ENCODE measurements at regions not wholly inside any gene's neighbourhood (a gene's known extent, or its start where the extent isn't known, plus 50 kb on each side); places are given as distances from the start of the nearest gene placed in this dataset.

DNA sequence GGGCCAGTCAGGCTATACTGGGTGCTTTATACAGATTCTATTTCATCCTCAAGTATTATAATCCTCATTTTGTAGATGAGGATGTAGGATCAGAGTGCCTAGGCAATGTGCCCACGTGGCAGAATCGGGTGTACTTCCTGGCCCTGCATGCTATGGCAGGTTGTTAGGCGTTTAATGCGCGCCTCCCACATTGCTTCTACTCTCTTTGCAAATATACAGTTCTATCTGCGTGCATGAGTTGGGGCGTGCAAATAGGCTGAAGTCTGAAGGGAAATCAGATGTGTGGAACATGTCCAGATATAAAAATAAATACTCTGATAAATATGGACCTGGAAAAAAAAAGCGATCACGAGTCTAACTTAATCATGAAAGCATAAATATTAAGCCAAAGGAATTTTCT lies 194.7 kb upstream of the FMN2 start:
- no CpG with 5 or more reads among the region's 9 CpGs for WGBS (ENCODE audit: insufficient coverage)
- Histone ChIP-seq H3K27ac (ENCODE audit: low read depth, low read length) (no peak overlapping the region), H3K36me3 (ENCODE audit: control insufficient read depth, insufficient read depth, low read length) (no peaks in the 10 kb centered on the region), H3K9me3 (ENCODE audit: control insufficient read depth, insufficient read depth, low read length) (no peaks in the 10 kb centered on the region), H3K4me3 (ENCODE audit: low read depth, low read length) (no peak overlapping the region), H3K4me1 (ENCODE audit: control insufficient read depth, insufficient read depth, low read length) (no peaks in the 10 kb centered on the region), H3K27me3 (ENCODE audit: control insufficient read depth, insufficient read depth, low read length) (no peaks in the 10 kb centered on the region)
- no peak for DNase-seq (ENCODE audit: low read depth in 4 of 6, low spot score in 6 of 6)

DNA sequence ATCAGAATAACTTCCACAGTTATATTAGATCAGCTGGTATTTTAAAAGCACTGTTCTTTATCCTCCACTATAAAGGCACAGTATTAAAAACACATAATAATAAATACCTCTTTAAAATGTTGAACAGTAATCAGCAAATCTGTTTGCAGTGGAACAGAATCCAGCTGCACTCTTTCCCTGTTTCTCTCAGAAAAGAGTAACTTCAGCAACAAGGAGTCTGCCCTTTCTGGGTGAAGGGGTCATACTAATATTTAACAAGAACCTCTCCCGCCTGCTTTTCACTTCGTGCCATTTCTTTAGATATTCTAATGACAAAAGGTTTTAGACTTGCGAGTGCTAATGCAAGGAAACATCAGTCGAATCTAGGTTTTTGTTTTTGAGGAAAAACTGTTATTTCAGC lies 194.2 kb upstream of the FMN2 start:
- no CpG with 5 or more reads among the region's 4 CpGs for WGBS (ENCODE audit: insufficient coverage)
- no peak for DNase-seq (ENCODE audit: low read depth in 4 of 6, low spot score in 6 of 6)
- no peaks in the 10 kb centered on the region for H3K27me3 ChIP-seq (ENCODE audit: control insufficient read depth, insufficient read depth, low read length)
- no peak overlapping the region for H3K4me3 ChIP-seq (ENCODE audit: low read depth, low read length)
- H3K9me3 ChIP-seq (ENCODE audit: control insufficient read depth, insufficient read depth, low read length), result no peaks in the 10 kb centered on the region
- no peaks in the 10 kb centered on the region for H3K4me1 ChIP-seq (ENCODE audit: control insufficient read depth, insufficient read depth, low read length)
- no peaks in the 10 kb centered on the region for H3K36me3 ChIP-seq (ENCODE audit: control insufficient read depth, insufficient read depth, low read length)
- H3K27ac ChIP-seq (ENCODE audit: low read depth, low read length), result no peak overlapping the region

DNA sequence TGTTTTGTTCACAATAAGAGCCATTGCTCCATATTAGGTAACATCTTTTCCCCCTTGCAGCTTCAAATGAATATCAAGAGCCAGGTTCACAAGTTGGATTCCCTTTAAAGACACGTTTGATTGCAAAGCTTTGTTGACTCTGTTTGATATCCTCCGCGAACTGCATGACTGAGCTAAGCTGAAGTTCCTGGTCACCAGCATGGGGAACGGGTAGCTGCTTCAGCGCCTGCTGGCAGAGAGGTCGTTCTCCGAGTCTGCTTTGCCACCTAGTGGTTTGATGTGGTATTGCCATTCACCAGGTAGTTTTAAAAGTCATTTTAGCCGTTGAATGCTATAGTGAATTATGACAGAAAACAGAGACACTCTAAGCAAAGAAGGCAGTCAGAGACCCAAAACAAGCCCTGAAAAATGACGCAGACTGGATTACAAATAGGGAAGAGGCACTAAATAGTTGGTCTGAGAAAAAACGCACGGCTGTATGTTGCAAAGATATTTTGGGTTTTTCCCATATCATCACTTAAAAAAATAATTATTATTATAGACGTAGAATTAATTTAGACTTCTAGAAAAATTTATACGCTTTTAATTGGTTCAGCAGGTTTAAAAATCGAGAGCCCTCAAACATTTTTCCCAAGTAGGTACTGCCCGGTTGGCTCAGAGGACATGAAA lies 193.5 kb upstream of the FMN2 start:
- no peaks in the 10 kb centered on the region for H3K9me3 ChIP-seq (ENCODE audit: control insufficient read depth, insufficient read depth, low read length)
- no peak overlapping the region for H3K27ac ChIP-seq (ENCODE audit: low read depth, low read length)
- DNase-seq (ENCODE audit: low read depth in 4 of 6, low spot score in 6 of 6), result peak; percentile 62 to 96 (median 72)
- H3K27me3 ChIP-seq (ENCODE audit: control insufficient read depth, insufficient read depth, low read length), result no peaks in the 10 kb centered on the region
- H3K4me1 ChIP-seq (ENCODE audit: control insufficient read depth, insufficient read depth, low read length), result no peaks in the 10 kb centered on the region
- no peaks in the 10 kb centered on the region for H3K36me3 ChIP-seq (ENCODE audit: control insufficient read depth, insufficient read depth, low read length)
- H3K4me3 ChIP-seq (ENCODE audit: low read depth, low read length), result no peak overlapping the region
- 13% methylated on average over 8 of the region's 15 CpGs for WGBS (ENCODE audit: insufficient coverage)

DNA sequence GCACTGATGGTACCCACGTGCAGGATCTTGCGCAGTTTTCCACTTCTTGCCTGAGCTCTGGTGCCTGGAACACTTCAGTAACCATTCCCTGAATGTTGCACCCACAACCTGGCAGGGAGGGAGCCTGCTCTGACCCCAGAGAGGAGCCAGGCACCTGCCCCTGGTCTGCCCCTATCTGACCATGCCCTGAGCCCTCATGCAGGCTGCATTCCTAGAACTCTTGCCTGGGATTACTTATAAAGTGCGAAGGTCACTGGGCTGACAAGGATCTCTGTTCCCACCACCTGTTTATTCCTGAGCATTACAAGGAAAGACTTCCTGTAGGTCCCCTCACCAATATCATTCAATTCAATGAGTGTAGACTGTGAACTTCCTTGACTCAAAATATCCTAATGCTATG lies 191.9 kb upstream of the FMN2 start:
- Histone ChIP-seq H3K27ac (ENCODE audit: low read depth, low read length) (no peak overlapping the region), H3K4me3 (ENCODE audit: low read depth, low read length) (no peak overlapping the region), H3K9me3 (ENCODE audit: control insufficient read depth, insufficient read depth, low read length) (no peaks in the 10 kb centered on the region), H3K36me3 (ENCODE audit: control insufficient read depth, insufficient read depth, low read length) (no peaks in the 10 kb centered on the region), H3K4me1 (ENCODE audit: control insufficient read depth, insufficient read depth, low read length) (no peaks in the 10 kb centered on the region), H3K27me3 (ENCODE audit: control insufficient read depth, insufficient read depth, low read length) (no peaks in the 10 kb centered on the region)
- 86% methylated on average over 3 of the region's 3 CpGs for WGBS (ENCODE audit: insufficient coverage)
- DNase-seq (ENCODE audit: low read depth in 4 of 6, low spot score in 6 of 6), result no peak

DNA sequence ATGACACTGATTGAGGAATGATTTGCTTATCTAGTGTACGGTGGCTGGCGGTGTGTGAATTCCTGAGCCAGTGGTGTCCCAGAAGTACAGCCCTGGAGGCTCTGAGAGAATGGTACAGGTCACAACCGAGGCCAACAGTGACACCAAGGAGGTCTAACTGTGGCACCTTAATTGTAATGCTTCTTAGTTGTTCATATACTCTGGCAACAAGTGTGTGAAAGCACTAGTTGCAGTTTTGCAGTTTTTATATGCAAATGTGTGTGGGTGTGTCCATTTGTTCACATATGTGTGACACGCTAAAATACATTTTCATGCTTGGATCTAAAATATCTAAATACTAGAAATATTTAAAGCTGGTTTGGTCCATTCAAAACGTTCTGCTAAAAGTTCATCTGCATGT lies 185.3 kb upstream of the FMN2 start:
- H3K9me3 ChIP-seq (ENCODE audit: control insufficient read depth, insufficient read depth, low read length), result no peaks in the 10 kb centered on the region
- H3K4me1 ChIP-seq (ENCODE audit: control insufficient read depth, insufficient read depth, low read length), result no peaks in the 10 kb centered on the region
- no peak for DNase-seq (ENCODE audit: low read depth in 4 of 6, low spot score in 6 of 6)
- no peak overlapping the region for H3K27ac ChIP-seq (ENCODE audit: low read depth, low read length)
- no peak overlapping the region for H3K4me3 ChIP-seq (ENCODE audit: low read depth, low read length)
- H3K27me3 ChIP-seq (ENCODE audit: control insufficient read depth, insufficient read depth, low read length), result no peaks in the 10 kb centered on the region
- 95% methylated on average over 3 of the region's 5 CpGs for WGBS (ENCODE audit: insufficient coverage)
- peaks cover 3% of the 10 kb centered on the region for H3K36me3 ChIP-seq (ENCODE audit: control insufficient read depth, insufficient read depth, low read length)

DNA sequence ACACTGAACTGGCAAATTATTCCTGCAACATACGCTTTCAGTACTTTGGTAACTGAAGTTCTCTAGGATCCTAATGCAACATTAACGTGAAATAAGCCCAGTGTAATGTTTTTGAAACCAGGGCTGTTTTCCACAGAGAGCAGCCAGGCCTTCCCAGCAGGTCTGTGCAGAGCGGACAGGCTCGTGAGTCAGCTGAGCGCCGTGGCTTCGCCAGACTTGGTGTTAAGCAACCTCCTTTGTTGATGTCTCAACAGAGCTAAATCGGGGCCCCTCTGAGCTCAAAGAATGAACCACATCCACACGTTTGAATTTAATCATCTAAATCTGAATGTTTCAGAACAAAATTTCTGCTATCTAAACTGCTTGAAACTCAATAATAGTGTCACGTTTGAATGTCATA lies 181.8 kb upstream of the FMN2 start:
- H3K36me3 ChIP-seq (ENCODE audit: control insufficient read depth, insufficient read depth, low read length), result peaks cover 3% of the 10 kb centered on the region
- WGBS (ENCODE audit: insufficient coverage), result 62% methylated on average over 8 of the region's 10 CpGs
- H3K9me3 ChIP-seq (ENCODE audit: control insufficient read depth, insufficient read depth, low read length), result no peaks in the 10 kb centered on the region
- DNase-seq (ENCODE audit: low read depth in 4 of 6, low spot score in 6 of 6), result no peak
- H3K4me1 ChIP-seq (ENCODE audit: control insufficient read depth, insufficient read depth, low read length), result no peaks in the 10 kb centered on the region
- H3K4me3 ChIP-seq (ENCODE audit: low read depth, low read length), result no peak overlapping the region
- H3K27me3 ChIP-seq (ENCODE audit: control insufficient read depth, insufficient read depth, low read length), result no peaks in the 10 kb centered on the region
- no peak overlapping the region for H3K27ac ChIP-seq (ENCODE audit: low read depth, low read length)

DNA sequence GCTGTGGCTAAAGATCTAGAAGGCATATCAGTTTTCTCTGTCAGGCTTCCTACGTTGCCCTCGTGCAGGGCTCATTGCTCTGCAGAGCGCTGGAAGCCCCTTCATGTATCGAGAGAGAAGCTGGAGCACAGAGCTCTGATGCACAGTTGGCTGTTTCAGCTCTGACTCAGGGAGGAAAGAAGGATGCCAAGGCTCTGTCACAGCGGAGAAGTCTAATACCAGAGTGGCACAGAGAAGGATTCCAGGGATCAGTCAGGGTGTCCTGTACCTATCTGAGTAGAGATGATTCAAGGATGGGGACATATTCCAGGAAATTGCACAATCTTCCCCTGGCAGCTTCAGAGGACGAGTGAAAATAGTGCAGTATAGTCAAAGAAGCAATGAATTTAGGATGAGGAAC lies 179.2 kb upstream of the FMN2 start:
- no peak overlapping the region for H3K27ac ChIP-seq (ENCODE audit: low read depth, low read length)
- 83% methylated on average over 6 of the region's 6 CpGs for WGBS (ENCODE audit: insufficient coverage)
- H3K9me3 ChIP-seq (ENCODE audit: control insufficient read depth, insufficient read depth, low read length), result no peaks in the 10 kb centered on the region
- H3K4me3 ChIP-seq (ENCODE audit: low read depth, low read length), result no peak overlapping the region
- H3K4me1 ChIP-seq (ENCODE audit: control insufficient read depth, insufficient read depth, low read length), result no peaks in the 10 kb centered on the region
- H3K27me3 ChIP-seq (ENCODE audit: control insufficient read depth, insufficient read depth, low read length), result no peaks in the 10 kb centered on the region
- peaks cover 3% of the 10 kb centered on the region for H3K36me3 ChIP-seq (ENCODE audit: control insufficient read depth, insufficient read depth, low read length)
- DNase-seq (ENCODE audit: low read depth in 4 of 6, low spot score in 6 of 6), result no peak

DNA sequence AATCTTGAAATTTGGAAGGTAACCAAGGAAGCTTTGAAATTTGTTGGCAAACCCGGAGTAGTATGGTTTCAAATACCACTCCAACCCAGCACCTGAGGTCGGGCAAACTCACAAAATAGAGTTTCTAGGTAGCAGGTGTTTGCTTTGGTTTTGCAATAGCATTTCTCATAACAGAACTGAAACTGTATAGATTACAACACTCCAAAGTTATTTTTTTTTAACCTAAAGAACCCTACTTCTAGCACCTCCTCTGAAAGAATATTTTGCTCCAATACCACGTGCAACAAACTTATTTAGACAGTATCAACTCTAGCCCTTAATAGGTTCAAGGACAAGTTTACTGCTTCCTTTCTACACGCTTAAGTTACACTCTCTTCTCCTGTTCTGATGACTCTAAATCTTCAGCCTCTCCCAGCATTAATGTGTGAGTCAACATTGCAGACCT lies 178.5 kb upstream of the FMN2 start:
- no peak for DNase-seq (ENCODE audit: low read depth in 4 of 6, low spot score in 6 of 6)
- Histone ChIP-seq H3K27me3 (ENCODE audit: control insufficient read depth, insufficient read depth, low read length) (no peaks in the 10 kb centered on the region), H3K4me1 (ENCODE audit: control insufficient read depth, insufficient read depth, low read length) (no peaks in the 10 kb centered on the region), H3K9me3 (ENCODE audit: control insufficient read depth, insufficient read depth, low read length) (no peaks in the 10 kb centered on the region), H3K27ac (ENCODE audit: low read depth, low read length) (no peak overlapping the region), H3K4me3 (ENCODE audit: low read depth, low read length) (no peak overlapping the region), H3K36me3 (ENCODE audit: control insufficient read depth, insufficient read depth, low read length) (peaks cover 3% of the 10 kb centered on the region)
- 88% methylated on average over 1 of the region's 4 CpGs for WGBS (ENCODE audit: insufficient coverage)

DNA sequence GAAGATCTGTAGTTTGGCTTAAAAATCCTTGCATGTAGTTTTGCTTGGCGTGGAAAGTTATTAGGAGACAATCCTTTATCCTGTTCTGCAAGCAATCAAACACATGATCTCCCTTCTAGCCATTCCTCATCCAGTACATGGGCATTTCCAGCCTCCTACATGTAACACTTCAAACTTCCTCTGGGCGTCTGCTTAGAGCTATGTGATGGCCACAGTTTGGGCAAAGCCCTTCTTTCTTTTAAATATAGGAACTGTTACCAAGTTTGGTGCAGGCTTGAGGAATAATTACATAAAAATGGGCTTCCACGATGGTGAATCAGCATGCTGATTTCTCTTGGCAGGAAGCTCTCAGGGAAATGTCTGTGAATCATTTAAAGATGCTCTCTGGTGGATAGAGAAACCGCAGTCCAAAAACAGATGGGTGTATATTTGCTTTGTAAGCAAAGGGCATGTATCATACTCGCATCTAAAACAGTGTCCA lies 176.9 kb upstream of the FMN2 start:
- Histone ChIP-seq H3K9me3 (ENCODE audit: control insufficient read depth, insufficient read depth, low read length) (no peaks in the 10 kb centered on the region), H3K27me3 (ENCODE audit: control insufficient read depth, insufficient read depth, low read length) (no peaks in the 10 kb centered on the region)
- WGBS (ENCODE audit: insufficient coverage), result 0% methylated on average over 1 of the region's 5 CpGs

DNA sequence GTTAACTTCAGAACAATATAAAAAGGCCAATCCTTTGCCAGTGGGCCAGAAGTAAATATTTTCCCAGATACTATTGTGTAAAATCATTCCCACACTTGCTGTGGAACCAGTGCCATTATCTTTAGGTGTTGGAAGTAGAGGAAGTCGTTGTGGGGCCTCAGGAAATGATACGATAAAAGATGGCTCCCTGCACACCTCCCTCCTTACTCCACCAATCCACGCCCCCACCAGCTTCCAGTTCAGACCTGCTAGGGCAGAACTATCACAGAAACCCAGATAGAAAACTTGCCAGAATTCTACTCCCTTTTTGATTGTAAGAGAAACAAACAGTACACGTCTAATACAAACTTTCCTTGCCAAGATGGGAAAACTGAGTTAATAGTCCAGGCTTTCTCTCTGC lies 173.0 kb upstream of the FMN2 start:
- no peaks in the 10 kb centered on the region for H3K36me3 ChIP-seq (ENCODE audit: control insufficient read depth, insufficient read depth, low read length)
- no peaks in the 10 kb centered on the region for H3K27me3 ChIP-seq (ENCODE audit: control insufficient read depth, insufficient read depth, low read length)
- DNase-seq (ENCODE audit: low read depth in 4 of 6, low spot score in 6 of 6), result no peak
- H3K27ac ChIP-seq (ENCODE audit: low read depth, low read length), result no peak overlapping the region
- 93% methylated on average over 2 of the region's 4 CpGs for WGBS (ENCODE audit: insufficient coverage)
- no peaks in the 10 kb centered on the region for H3K9me3 ChIP-seq (ENCODE audit: control insufficient read depth, insufficient read depth, low read length)
- H3K4me1 ChIP-seq (ENCODE audit: control insufficient read depth, insufficient read depth, low read length), result no peaks in the 10 kb centered on the region
- no peak overlapping the region for H3K4me3 ChIP-seq (ENCODE audit: low read depth, low read length)

More for the DNA sequence above, 176.9 kb upstream of the FMN2 start:
- Histone ChIP-seq H3K27ac (ENCODE audit: low read depth, low read length) (no peak overlapping the region), H3K4me3 (ENCODE audit: low read depth, low read length) (no peak overlapping the region), H3K4me1 (ENCODE audit: control insufficient read depth, insufficient read depth, low read length) (no peaks in the 10 kb centered on the region), H3K36me3 (ENCODE audit: control insufficient read depth, insufficient read depth, low read length) (no peaks in the 10 kb centered on the region)
- peak in 1 of 6 donors; percentile 43 for DNase-seq (ENCODE audit: low read depth in 4 of 6, low spot score in 6 of 6)
